ENCODE measurements at regions not wholly inside any gene's neighbourhood (a gene's known extent, or its start where the extent isn't known, plus 50 kb on each side); places are given as distances from the start of the nearest gene placed in this dataset.

DNA sequence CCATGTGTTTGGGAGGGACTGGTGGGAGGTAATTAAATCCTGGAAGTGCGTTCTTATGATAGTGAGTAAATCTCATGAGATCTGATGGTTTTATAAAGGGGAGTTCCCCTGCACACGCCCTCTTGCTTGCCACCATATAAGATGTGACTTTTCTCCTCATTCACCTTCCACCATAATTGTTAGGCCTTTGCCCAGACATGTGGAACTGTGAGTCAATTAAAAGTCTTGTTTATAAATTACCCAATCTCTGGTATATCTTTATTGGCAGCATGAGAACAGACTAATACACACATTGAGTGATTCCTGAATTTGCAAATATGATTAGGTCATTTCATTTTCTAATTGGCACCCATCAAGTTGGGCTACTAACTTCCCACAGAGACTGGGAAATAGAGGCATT, 977.2 kb downstream of the SLITRK1 start (continued):
- TF ChIP-seq, protein P1, sequence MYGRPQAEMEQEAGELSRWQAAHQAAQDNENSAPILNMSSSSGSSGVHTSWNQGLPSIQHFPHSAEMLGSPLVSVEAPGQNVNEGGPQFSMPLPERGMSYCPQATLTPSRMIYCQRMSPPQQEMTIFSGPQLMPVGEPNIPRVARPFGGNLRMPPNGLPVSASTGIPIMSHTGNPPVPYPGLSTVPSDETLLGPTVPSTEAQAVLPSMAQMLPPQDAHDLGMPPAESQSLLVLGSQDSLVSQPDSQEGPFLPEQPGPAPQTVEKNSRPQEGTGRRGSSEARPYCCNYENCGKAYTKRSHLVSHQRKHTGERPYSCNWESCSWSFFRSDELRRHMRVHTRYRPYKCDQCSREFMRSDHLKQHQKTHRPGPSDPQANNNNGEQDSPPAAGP (tag by site-specific recombination; IDR thresholded peaks at IDR 0.05) = no peak
- TF ChIP-seq, protein P2, sequence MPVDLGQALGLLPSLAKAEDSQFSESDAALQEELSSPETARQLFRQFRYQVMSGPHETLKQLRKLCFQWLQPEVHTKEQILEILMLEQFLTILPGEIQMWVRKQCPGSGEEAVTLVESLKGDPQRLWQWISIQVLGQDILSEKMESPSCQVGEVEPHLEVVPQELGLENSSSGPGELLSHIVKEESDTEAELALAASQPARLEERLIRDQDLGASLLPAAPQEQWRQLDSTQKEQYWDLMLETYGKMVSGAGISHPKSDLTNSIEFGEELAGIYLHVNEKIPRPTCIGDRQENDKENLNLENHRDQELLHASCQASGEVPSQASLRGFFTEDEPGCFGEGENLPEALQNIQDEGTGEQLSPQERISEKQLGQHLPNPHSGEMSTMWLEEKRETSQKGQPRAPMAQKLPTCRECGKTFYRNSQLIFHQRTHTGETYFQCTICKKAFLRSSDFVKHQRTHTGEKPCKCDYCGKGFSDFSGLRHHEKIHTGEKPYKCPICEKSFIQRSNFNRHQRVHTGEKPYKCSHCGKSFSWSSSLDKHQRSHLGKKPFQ (tag by site-specific recombination; IDR thresholded peaks at IDR 0.05) = no peak

DNA sequence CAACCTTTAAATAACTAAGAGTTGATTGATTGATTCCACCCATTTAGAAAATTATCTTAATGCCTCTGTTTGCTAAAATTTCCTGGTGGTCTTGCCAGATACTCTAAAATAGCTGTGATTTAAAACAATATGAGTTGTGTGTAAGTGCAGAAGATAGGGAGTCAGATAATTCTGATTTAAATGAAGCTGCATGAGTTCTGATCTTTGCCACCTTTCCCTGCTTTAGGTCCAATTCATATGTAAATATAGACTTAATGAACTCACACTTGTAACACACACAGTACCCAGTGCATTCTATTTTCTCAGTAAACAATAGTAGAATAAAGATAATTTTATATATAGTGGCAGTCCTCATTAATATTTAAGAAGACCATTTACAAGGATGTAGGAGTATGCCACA, 981.8 kb downstream of the SLITRK1 start:
- CTCF ChIA-PET = no interaction called here
- POLR2A ChIA-PET = no interaction called here
- H3K27ac ChIP-seq (ENCODE audit: extremely low read depth, low read depth, low read length) = no peak overlapping the region
- no peaks in the 10 kb centered on the region for H3K4me1 ChIP-seq (ENCODE audit: control insufficient read depth, insufficient read depth, low read length)
- TF ChIP-seq, protein P3, sequence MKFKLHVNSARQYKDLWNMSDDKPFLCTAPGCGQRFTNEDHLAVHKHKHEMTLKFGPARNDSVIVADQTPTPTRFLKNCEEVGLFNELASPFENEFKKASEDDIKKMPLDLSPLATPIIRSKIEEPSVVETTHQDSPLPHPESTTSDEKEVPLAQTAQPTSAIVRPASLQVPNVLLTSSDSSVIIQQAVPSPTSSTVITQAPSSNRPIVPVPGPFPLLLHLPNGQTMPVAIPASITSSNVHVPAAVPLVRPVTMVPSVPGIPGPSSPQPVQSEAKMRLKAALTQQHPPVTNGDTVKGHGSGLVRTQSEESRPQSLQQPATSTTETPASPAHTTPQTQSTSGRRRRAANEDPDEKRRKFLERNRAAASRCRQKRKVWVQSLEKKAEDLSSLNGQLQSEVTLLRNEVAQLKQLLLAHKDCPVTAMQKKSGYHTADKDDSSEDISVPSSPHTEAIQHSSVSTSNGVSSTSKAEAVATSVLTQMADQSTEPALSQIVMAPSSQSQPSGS (tag by site-specific recombination; IDR thresholded peaks at IDR 0.05; ENCODE audit: low read depth) = no peak
- no peak for TF ChIP-seq ZNF473 (tag by site-specific recombination; IDR thresholded peaks at IDR 0.05)
- no peak for TF ChIP-seq SP2 (tag by site-specific recombination; IDR thresholded peaks at IDR 0.05)
- TF ChIP-seq ZNF155 (tag by site-specific recombination; IDR thresholded peaks at IDR 0.05) = no peak
- TF ChIP-seq ZNF830 (tag by site-specific recombination; IDR thresholded peaks at IDR 0.05; ENCODE audit: low read depth) = no peak
- no peak for TF ChIP-seq ZNF140 (tag by site-specific recombination; IDR thresholded peaks at IDR 0.05)
- no peak for TF ChIP-seq HOXD13 (CRISPR knock-in tag; IDR thresholded peaks at IDR 0.05; ENCODE audit: borderline replicate concordance)
- no peak for TF ChIP-seq ZNF311 (tag by site-specific recombination; IDR thresholded peaks at IDR 0.05; ENCODE audit: borderline replicate concordance)
- TF ChIP-seq, protein P4, sequence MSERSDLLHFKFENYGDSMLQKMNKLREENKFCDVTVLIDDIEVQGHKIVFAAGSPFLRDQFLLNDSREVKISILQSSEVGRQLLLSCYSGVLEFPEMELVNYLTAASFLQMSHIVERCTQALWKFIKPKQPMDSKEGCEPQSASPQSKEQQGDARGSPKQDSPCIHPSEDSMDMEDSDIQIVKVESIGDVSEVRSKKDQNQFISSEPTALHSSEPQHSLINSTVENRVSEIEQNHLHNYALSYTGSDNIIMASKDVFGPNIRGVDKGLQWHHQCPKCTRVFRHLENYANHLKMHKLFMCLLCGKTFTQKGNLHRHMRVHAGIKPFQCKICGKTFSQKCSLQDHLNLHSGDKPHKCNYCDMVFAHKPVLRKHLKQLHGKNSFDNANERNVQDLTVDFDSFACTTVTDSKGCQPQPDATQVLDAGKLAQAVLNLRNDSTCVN (tag by site-specific recombination; optimal IDR thresholded peaks at IDR 0.05) = no peak
- H3K4me3 ChIP-seq (ENCODE audit: low read depth, low read length) = no peak overlapping the region
- no peaks in the 10 kb centered on the region for H3K36me3 ChIP-seq (ENCODE audit: control insufficient read depth in 2 of 2, insufficient read depth in 1 of 2, low read length in 2 of 2)
- no peaks in the 10 kb centered on the region for H3K9me3 ChIP-seq (ENCODE audit: control insufficient read depth, insufficient read depth, low read depth, low read length)

DNA sequence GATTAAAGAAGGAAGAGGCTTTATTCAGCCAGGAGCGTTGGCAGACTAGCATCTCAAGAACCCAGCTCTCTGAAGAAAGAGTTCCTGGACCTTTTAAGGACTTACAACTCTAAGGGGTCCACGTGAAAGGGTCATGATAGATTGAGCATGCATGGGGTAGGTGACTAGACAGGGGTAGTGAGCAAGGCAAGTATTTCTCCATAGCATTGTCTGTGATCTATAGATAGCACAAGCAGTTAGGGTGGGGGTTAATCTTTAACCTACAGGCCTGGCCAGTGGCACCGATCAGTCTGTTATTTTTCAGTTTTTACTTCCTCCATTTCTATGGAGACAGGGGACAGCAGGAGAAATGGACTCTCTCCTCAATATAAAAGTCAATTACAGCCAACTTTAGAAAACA, 983.7 kb downstream of the SLITRK1 start:
- H3K4me3 ChIP-seq (ENCODE audit: low read depth, low read length) = no peak overlapping the region
- ChIA-PET POLR2A (no interaction called here), CTCF (no interaction called here)
- H3K36me3 ChIP-seq (ENCODE audit: control insufficient read depth in 2 of 2, insufficient read depth in 1 of 2, low read length in 2 of 2) = no peaks in the 10 kb centered on the region
- no peaks in the 10 kb centered on the region for H3K4me1 ChIP-seq (ENCODE audit: control insufficient read depth, insufficient read depth, low read length)
- no peak overlapping the region for H3K27ac ChIP-seq (ENCODE audit: extremely low read depth, low read depth, low read length)
- H3K9me3 ChIP-seq (ENCODE audit: control insufficient read depth, insufficient read depth, low read depth, low read length) = no peaks in the 10 kb centered on the region
- TF ChIP-seq ZNF174 (tag by site-specific recombination; IDR thresholded peaks at IDR 0.05) = no peak
- TF ChIP-seq ZNF548 (tag by site-specific recombination; IDR thresholded peaks at IDR 0.05) = no peak
- no peak for TF ChIP-seq ZNF266 (tag by site-specific recombination; IDR thresholded peaks at IDR 0.05; ENCODE audit: low read depth)
- TF ChIP-seq ZFP69B (tag by site-specific recombination; IDR thresholded peaks at IDR 0.05) = no peak
- no peak for TF ChIP-seq ZNF747 (tag by site-specific recombination; IDR thresholded peaks at IDR 0.05)
- no peak for TF ChIP-seq ZFP41 (tag by site-specific recombination; IDR thresholded peaks at IDR 0.05; ENCODE audit: borderline replicate concordance)
- TF ChIP-seq, protein P5, sequence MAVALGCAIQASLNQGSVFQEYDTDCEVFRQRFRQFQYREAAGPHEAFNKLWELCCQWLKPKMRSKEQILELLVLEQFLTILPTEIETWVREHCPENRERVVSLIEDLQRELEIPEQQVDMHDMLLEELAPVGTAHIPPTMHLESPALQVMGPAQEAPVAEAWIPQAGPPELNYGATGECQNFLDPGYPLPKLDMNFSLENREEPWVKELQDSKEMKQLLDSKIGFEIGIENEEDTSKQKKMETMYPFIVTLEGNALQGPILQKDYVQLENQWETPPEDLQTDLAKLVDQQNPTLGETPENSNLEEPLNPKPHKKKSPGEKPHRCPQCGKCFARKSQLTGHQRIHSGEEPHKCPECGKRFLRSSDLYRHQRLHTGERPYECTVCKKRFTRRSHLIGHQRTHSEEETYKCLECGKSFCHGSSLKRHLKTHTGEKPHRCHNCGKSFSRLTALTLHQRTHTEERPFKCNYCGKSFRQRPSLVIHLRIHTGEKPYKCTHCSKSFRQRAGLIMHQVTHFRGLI (tag by site-specific recombination; IDR thresholded peaks at IDR 0.05) = no peak
- TF ChIP-seq, protein P6, sequence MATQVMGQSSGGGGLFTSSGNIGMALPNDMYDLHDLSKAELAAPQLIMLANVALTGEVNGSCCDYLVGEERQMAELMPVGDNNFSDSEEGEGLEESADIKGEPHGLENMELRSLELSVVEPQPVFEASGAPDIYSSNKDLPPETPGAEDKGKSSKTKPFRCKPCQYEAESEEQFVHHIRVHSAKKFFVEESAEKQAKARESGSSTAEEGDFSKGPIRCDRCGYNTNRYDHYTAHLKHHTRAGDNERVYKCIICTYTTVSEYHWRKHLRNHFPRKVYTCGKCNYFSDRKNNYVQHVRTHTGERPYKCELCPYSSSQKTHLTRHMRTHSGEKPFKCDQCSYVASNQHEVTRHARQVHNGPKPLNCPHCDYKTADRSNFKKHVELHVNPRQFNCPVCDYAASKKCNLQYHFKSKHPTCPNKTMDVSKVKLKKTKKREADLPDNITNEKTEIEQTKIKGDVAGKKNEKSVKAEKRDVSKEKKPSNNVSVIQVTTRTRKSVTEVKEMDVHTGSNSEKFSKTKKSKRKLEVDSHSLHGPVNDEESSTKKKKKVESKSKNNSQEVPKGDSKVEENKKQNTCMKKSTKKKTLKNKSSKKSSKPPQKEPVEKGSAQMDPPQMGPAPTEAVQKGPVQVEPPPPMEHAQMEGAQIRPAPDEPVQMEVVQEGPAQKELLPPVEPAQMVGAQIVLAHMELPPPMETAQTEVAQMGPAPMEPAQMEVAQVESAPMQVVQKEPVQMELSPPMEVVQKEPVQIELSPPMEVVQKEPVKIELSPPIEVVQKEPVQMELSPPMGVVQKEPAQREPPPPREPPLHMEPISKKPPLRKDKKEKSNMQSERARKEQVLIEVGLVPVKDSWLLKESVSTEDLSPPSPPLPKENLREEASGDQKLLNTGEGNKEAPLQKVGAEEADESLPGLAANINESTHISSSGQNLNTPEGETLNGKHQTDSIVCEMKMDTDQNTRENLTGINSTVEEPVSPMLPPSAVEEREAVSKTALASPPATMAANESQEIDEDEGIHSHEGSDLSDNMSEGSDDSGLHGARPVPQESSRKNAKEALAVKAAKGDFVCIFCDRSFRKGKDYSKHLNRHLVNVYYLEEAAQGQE (tag by site-specific recombination; IDR thresholded peaks at IDR 0.05) = no peak
- TF ChIP-seq, protein P7, sequence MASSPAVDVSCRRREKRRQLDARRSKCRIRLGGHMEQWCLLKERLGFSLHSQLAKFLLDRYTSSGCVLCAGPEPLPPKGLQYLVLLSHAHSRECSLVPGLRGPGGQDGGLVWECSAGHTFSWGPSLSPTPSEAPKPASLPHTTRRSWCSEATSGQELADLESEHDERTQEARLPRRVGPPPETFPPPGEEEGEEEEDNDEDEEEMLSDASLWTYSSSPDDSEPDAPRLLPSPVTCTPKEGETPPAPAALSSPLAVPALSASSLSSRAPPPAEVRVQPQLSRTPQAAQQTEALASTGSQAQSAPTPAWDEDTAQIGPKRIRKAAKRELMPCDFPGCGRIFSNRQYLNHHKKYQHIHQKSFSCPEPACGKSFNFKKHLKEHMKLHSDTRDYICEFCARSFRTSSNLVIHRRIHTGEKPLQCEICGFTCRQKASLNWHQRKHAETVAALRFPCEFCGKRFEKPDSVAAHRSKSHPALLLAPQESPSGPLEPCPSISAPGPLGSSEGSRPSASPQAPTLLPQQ (tag by site-specific recombination; IDR thresholded peaks at IDR 0.05) = no peak
- TF ChIP-seq, protein P8, sequence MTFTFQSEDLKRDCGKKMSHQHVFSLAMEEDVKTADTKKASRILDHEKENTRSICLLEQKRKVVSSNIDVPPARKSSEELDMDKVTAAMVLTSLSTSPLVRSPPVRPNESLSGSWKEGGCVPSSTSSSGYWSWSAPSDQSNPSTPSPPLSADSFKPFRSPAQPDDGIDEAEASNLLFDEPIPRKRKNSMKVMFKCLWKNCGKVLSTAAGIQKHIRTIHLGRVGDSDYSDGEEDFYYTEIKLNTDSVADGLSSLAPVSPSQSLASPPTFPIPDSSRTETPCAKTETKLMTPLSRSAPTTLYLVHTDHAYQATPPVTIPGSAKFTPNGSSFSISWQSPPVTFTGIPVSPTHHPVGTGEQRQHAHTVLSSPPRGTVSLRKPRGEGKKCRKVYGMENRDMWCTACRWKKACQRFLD (tag by site-specific recombination; IDR thresholded peaks at IDR 0.05) = no peak
